GM19025 (cell line): ENCODE measurements at regions not wholly inside any gene's neighbourhood (a gene's known extent, or its start where the extent isn't known, plus 50 kb on each side); places are given as distances from the start of the nearest gene placed in this dataset.
A peak's percentile ranks its signal among the peaks of the same experiment; 100 is the strongest.
"Not testable (repeated sequence)": the region's sequence is repeated elsewhere in the genome, so short reads cannot be mapped to it uniquely, and the experiment has no call there.

Experiments
- ATAC-seq: cut with Tn5 transposase; IDR thresholded peaks from one replicate; pipeline ENCODE4 v1.9.1; 2021; ENCODE audit warnings: mild to moderate bottlenecking, low read depth, moderate library complexity; ENCODE audit not compliant: unreplicated experiment

- ATAC-seq, result no peak
Observed at GRCh38 chr5:127210042-127210441, 80.6 kb upstream of the MEGF10 start.

DNA sequence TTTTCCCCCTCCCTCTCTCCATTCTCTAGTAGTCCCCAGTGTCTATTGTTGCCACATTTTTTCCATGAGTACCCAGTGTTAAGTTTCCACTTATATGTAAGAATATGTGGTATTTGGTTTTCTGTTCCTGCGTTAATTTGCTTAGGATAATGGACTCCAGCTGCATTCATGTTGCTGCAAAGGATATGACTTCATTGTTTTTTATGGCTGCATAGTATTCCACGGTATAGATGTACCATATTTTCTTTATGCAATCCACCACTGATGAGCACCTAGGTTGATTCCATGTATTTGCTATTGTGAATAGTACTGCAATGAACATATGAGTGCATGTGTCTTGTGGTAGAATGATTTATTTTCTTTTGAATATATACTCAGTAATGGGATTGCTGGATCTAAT lies 77.4 kb upstream of the MEGF10 start:
- ATAC-seq, result no peak

- ATAC-seq, result no peak
Observed at GRCh38 chr5:127216143-127216542, 74.5 kb upstream of the MEGF10 start.

DNA sequence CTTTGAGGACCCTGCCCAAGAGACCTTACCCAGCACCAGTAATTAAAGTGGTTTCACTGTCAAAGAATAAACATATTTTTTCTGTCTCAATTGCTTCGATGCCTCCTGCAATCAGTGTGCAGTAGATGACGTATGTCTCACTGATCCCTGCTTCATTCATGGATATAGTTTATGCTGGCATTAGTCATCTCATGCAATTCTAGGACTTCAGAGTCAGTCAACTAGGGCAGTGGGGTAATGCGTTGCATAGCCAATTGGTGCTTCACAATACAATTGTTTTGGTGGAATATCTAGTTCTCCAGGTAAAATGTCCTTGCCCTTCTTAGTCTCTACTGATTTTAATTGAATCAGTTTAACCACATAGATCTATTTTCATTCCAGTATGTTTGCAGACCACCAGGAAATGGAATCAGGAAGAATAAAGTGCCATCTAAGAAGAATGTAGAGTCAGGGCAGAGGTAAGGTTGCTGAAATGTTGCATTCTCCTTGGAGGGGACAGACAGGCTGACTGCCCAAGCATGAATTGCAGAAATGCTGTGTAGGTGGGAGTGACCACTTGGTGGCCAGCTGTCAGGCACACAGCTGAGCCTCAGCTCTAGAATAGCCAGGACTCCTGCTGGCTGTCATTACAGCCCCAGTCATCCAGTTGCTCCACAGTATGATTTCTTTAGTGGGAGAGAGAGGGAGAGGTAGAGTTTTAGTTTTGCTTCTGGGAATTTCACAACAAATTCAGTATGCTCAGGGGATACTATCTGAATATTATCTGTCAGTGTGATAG lies 73.5 kb upstream of the MEGF10 start:
- no peak for ATAC-seq

GRCh38 chr5:127221936-127222335 lies 68.7 kb upstream of the MEGF10 start:
- not testable (repeated sequence) for ATAC-seq

DNA sequence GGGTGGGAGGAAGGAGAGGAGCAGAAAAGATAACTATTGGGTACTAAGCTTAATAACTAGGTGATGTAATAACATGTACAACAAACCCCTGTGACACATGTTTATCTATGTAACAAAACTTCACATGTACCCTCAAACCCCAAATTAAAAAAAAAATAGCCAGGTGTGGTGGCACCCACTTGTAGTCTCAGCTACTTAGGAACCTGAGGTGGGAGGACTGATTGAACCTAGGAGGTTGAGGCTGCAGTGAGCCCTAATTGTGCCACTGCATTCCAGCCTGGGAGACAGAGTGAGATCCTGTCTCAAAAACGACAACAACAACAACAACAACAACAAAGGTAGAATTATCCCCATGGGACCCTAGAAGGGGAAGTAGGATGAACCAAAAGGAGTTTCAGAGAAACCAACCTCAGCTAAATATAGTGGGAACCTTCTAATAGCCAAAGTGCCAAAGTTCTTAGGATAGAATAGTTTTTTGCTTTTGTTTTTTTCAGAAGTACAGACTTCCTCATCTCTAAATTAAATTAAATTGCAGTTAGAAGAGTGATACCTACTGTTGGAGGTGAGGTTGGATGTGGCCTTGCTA lies 67.9 kb upstream of the MEGF10 start:
- peak; percentile 67 for ATAC-seq

GRCh38 chr5:127223256-127223974 lies 67.2 kb upstream of the MEGF10 start:
- no peak for ATAC-seq

- no peak for ATAC-seq
Observed at GRCh38 chr5:127227881-127228280, 62.7 kb upstream of the MEGF10 start.

DNA sequence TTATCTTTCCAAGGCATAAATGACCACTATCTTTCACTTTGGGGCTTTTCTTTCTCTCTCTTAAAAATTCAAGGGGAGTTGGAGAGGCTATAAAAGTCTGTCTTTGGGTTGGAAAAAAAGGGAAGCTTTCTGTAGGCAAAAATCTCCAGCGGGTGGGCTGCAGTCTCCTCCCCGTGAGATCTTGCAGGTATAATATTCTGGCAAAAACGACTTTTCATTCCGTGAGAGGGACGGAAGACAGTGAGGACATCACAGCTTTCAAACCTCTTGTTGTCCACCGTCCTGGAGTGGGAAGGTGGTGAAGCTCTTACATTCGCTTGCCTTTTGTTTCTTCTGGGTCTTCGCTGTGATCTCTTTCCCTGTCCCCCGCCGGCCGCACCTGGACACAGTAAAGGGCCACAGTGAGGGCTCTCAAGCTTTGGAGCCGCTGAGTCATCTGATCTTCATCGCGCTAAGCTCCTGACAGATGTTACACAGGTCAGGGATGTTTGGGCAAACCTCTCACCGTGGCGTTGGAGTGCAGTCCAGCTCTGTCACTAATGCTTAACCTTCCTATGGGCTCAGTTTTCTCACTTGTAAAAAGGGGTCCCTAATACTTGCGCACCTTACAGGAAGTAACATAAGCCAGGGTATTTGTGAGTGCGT lies 61.9 kb upstream of the MEGF10 start:
- ATAC-seq, result no peak

GRCh38 chr5:127229185-127229889 lies 61.3 kb upstream of the MEGF10 start:
- ATAC-seq, result peak; percentile 85

DNA sequence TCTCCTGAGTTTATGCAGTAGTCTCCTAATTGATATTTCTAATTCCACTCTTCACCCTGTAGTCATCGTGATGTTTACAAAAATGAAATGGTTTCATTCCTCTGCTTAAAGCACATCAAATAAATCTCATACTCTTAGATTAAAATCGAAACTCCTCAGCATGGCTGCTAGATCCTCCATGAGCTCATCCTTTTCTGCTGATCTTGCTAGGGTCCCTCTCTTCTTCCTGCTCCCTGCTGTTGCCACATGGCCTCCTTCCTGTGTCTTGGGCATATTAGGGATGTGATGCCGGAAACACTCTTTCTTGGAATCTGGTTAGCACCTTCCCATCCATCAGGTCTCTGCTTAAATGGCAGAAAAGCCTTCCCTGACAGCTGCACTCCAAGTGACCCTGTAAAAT lies 59.5 kb upstream of the MEGF10 start:
- no peak for ATAC-seq

GRCh38 chr5:127233590-127233989 lies 57.0 kb upstream of the MEGF10 start:
- no peak for ATAC-seq

GRCh38 chr5:127235136-127235535 lies 55.5 kb upstream of the MEGF10 start:
- no peak for ATAC-seq

DNA sequence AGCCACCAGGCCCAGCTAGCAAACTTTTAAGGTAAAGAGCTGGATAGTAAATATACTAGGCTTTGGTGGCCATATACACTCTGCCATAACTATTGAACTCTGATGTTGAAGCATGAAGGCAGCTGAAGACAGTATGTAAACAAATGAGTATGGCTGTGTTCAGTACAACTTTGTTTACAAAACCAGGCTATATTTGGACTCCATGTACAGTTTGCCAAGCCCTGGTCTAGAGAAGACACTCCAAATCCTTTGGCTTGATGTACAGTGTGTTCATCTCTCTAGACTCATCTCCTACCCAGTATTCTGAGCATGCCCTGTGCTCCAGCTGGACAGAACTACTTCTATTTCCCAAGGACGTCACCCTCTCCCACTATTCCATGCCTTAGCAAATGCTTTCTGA lies 54.3 kb upstream of the MEGF10 start:
- ATAC-seq, result no peak
